ENCODE measurements at regions not wholly inside any gene's neighbourhood (a gene's known extent, or its start where the extent isn't known, plus 50 kb on each side); places are given as distances from the start of the nearest gene placed in this dataset.

- peak; percentile 1 for DNase-seq (ENCODE audit: low read depth)
Observed at GRCh38 chr1:95994643-95995042, 726.9 kb upstream of the PTBP2 start.

DNA sequence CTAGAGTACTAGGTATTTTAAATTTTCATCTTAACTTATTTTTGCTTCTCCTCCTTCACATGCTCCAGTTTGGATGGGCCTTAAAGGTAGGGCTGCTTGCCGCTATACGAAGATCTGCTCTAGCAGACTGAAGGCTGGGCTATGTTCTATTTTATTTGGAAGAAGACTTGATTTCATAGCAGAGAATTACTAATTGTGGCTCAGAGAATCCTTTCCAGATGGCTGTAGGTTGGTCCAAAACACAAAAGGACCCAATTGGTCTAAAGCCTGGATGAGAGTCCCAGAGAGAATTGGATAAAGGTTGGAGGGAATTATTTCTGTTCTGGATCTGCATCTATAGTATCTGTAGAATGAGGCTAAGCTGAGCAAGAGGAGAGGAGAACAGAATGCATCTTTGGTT is 719.4 kb upstream of the PTBP2 start:
- no peak for DNase-seq (ENCODE audit: low read depth)

DNA sequence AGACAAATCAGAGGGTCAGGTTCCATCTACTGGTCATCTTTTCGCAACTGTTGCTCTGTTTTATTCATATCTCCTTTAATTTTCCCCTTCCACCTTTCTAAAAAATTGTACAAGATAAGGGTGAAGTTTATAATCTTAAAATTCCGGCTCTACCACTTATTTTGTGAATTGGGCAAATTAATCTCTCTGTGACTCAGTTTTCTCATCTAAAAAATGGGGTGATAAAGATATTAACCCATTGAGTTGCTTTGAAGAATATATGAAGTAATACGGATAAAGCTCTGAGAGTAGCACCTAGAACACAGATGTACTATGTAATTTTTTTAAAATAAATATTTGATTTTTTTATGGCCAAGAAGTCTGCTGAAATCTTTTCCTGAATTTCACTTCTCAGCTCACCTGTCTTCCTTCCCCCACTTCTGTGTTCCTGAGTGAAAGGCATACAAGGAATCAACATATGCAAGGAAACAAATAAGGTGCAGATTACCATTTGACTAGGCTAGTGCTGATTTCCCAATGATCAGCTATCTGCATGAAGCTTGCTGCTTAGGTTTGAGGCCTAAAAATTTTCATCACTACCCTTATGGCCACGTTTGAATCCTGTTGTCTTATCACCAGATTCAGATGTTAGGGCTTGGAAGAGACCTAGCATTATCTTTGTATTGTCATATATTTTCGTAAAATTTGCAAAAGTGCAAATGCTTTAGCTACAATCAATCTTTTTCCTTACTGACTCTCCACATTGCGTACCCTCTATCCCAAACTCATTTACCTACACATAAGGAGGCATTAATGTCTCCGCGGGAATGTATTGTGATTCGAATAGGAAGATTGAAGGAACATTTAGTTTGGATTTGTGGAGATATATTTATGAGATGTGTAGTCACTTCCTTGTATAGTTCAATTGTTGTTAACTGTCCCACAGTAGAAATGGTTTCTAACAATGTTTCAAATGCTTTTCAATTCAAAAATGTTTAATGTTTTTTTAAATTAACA is 718.3 kb upstream of the PTBP2 start:
- no peak for DNase-seq (ENCODE audit: low read depth)

DNA sequence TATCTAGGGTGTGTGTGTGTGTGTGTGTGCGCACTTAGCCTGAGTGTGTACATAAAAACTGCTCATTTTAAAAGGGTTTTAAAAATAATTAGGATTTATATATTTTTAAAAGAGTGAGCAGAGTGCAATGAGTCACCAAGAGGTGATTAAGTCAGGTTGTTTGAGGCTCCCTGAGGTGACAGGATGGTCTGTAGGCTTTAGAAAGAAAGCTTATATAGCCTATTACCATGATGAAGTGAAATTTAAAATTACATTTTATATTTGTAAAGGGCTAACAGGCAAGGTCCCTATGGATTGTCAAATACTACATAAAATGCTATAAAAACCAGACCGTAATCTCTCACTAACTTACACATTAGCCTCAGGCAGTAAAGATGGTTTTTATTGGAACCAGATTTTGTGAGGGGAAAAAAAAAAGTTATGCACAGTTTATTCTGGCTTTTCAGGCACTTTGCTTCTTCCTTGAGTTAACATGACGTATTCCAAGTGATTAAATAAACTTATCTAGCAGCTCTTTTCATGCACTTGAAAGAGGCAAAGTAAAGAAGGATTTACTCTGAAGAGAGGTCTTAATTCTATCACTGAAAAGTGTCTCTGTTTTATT is 711.7 kb upstream of the PTBP2 start:
- no peak for DNase-seq (ENCODE audit: low read depth)

DNA sequence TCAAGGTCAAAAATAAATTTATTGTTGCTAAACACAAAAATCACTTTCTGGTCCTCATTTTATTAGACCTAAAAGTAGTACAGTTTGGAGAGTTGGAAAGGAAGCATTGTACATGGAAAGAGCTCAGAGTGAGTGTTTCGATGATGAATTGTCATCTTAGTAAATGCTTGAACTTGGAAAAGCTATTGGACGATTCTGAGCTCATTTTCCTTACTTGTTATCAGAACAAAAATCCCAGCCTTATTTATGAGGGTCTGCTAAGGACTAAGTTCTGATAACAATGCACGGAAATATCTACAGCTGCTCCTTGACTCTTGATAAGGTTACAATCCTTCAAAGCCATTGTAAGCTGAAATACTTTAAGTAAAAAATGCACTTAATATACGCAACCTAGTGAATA is 710.0 kb upstream of the PTBP2 start:
- no peak for DNase-seq (ENCODE audit: low read depth)

GRCh38 chr1:96016219-96016618 is 705.4 kb upstream of the PTBP2 start:
- DNase-seq (ENCODE audit: low read depth): no peak

- no peak for DNase-seq (ENCODE audit: low read depth)
Observed at GRCh38 chr1:96020378-96020777, 701.2 kb upstream of the PTBP2 start.

DNA sequence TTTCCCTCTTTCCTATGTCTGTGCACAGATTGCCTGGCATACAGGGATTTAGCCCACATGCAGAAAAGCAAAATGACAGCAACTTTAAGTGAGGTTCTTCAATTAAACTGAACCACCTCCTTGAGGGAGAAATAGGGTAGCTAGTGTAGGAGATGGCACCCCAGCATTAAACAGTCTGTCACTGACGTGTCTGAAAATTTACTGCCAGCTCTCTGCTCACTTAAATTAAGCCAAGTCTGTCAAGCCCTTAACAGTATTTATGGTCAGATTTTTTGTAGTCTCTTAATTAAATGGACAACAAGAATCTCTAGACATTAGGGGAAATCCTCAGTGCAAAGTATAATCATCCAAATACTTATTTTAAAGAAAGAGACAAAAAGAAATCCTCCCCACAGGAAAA is 696.5 kb upstream of the PTBP2 start:
- DNase-seq (ENCODE audit: low read depth): no peak

DNA sequence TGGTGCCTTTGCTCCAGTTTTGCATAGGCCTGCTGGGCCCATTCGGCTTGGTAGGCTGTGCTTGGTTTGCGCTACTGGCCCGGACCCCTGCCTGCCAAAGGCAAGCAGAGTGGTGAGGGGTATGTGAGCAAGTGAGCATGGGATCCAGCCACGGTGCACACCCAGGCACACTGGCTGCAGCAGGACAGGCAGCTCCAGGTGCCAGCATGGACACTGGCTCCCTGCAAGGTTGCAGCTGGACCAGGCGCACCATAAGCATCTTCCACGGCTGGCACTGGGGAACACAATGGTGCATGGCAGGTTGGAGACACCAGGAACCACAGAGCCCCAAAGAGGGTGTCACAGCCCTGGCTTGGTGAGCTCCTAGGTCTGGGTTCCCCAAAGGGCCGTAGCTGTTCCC is 693.5 kb upstream of the PTBP2 start:
- DNase-seq (ENCODE audit: low read depth): no peak

GRCh38 chr1:96030312-96030711 is 691.3 kb upstream of the PTBP2 start:
- no peak for DNase-seq (ENCODE audit: low read depth)

DNA sequence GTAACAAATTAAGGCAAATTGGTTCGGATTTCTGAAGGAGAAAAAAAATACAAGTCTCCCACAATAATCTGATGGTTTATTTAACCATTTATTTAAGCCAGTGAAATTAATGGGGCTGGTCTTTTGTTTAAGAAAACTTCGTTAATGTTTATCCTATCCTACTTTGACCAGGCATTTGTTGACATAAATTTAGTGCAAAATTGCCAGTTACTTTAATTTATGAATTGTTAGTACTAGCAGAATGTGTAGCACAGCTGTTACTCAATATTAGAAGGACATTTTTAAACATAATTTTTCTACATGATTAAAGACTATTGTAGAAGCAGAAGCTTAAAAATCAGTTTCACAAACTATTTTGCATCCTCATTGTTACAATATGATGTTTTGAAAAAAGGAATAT is 687.6 kb upstream of the PTBP2 start:
- no peak for DNase-seq (ENCODE audit: low read depth)

GRCh38 chr1:96036763-96037162 is 684.8 kb upstream of the PTBP2 start:
- DNase-seq (ENCODE audit: low read depth): no peak

DNA sequence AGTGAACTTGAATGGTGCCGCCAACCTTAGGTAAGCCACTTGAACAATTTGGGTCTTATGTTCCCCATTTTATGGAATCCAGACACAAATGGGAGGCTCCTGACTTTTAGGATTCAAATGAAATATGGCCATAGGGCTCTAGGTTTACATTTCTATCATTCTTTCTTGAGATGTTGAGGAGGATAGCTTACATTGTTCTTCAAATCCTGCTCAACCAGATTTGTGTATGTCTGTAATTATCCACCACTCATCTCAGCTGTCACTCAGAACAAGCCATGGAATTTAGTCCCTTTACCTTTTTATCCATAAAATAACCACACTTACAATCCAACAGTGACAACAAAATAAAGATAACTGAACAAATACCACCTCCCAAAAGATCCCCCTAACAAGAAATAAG is 682.9 kb upstream of the PTBP2 start:
- no peak for DNase-seq (ENCODE audit: low read depth)

DNA sequence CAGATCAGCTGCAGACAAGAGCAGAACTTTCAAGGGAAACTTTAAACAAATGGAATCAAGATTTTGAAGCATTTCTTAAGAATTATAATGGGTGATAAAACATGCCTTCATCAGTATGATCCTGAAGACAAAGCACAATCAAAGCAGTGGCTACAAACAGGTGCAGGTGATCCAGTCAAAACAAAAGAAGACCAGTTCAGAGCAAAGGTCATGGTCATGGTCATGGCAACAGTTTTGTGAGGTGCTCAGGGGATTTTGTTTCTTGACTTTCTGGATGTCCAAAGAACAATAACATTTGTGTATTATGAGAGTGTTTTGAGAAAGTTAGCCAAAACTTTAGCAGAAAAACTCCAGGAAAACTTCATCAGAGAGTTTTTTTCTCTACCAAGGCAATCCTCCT is 681.7 kb upstream of the PTBP2 start:
- DNase-seq (ENCODE audit: low read depth): no peak

- DNase-seq (ENCODE audit: low read depth): no peak
Observed at GRCh38 chr1:96041470-96041869, 680.1 kb upstream of the PTBP2 start.

GRCh38 chr1:96048572-96049212 is 672.9 kb upstream of the PTBP2 start:
- no peak for DNase-seq (ENCODE audit: low read depth)

- no peak for DNase-seq (ENCODE audit: low read depth)
Observed at GRCh38 chr1:96049759-96050409, 671.7 kb upstream of the PTBP2 start.

DNA sequence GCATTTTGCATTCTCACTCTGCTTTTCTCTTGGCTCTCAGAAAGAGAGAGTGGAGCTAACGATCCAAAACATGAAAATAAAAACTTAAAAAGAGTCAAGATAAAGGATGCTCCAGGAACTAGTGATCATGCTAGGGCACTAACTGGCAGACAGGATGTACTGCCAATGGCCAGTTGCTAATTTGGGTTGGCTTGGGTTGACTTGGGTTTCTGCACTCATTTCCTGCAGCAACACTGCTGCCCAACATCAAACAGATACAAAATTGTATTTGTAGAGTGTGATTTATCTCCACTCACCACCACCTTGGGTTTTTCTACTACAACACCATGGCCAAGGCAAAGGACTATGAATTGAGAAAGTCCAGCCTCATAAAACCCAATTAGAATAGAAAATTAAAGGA is 662.3 kb upstream of the PTBP2 start:
- DNase-seq (ENCODE audit: low read depth): no peak

DNA sequence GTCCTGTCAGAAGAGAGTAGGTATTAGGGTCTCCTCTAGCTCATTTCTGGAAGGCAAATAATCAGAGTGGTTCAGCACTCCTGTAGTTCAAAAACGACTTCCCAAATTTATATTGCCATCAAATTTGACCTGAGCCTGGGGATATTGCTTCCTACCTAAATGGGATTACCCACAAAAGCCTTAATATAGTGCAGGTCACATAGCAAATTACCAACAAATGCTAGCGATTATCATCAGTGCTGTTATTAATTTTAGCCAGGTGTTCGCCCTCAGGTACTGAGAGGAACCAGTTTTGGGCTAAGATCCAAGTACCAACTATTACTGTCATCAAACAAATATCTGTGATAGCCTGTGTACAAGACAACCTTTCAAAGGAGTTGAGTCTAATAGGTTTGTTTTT is 661.8 kb upstream of the PTBP2 start:
- DNase-seq (ENCODE audit: low read depth): no peak

- DNase-seq (ENCODE audit: low read depth): no peak
Observed at GRCh38 chr1:96060621-96061020, 661.0 kb upstream of the PTBP2 start.

DNA sequence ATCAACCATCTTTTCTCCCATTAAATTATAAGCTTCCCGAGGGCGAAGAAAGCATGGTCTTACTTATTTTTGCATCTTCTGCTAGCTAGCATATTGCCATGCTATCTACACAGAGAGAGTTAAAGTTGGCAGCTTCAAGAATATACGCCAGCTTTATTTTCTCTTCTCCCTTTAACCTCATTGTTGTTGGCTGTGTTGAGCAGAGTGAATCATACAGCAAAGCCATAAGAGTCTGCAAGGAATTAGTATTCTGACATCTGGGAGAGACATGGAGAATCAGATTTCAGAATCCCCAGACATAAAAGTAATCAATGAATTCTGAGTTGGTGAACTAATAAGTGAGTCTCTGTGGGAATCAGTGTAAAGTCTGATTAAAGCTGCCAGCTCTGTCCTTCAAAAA is 649.6 kb upstream of the PTBP2 start:
- DNase-seq (ENCODE audit: low read depth): no peak

- DNase-seq (ENCODE audit: low read depth): no peak
Observed at GRCh38 chr1:96073100-96073499, 648.5 kb upstream of the PTBP2 start.
